IPS-20b (cell line): ENCODE measurements at regions not wholly inside any gene's neighbourhood (a gene's known extent, or its start where the extent isn't known, plus 50 kb on each side); places are given as distances from the start of the nearest gene placed in this dataset.
"Not testable (repeated sequence)": the region's sequence is repeated elsewhere in the genome, so short reads cannot be mapped to it uniquely, and the experiment has no call there.

ENCODE experiments used
- H3K27ac ChIP-seq: one replicate; pipeline ENCODE4 v1.5.1; 2013; ENCODE audit warnings: low read length
- H3K27me3 ChIP-seq: 2 replicates; pipeline ENCODE4 v1.6.1; 2013; ENCODE audit warnings: mild to moderate bottlenecking, low read length, inconsistent platforms; ENCODE audit not compliant: insufficient read depth
- H3K36me3 ChIP-seq: 2 replicates; pipeline ENCODE4 v1.6.1; 2013; ENCODE audit warnings: low read depth, mild to moderate bottlenecking, inconsistent platforms, low read length, moderate library complexity; ENCODE audit not compliant: insufficient read depth
- H3K4me1 ChIP-seq: 2 replicates; pipeline ENCODE4 v1.6.1; 2013; ENCODE audit warnings: mild to moderate bottlenecking, control low read depth, inconsistent platforms, low read length, moderate library complexity; ENCODE audit not compliant: insufficient read depth
- H3K4me3 ChIP-seq: 2 replicates; pipeline ENCODE4 v1.5.1; 2013; ENCODE audit warnings: mild to moderate bottlenecking, low read length, inconsistent platforms
- H3K9ac ChIP-seq: 2 replicates; pipeline ENCODE4 v1.6.1; 2013; ENCODE audit warnings: low read depth, mild to moderate bottlenecking, inconsistent platforms, low read length, moderate library complexity
- H3K9me3 ChIP-seq: 2 replicates; pipeline ENCODE4 v1.6.1; 2013; ENCODE audit warnings: mild to moderate bottlenecking, low read depth, low read length, inconsistent platforms; ENCODE audit not compliant: insufficient read depth

DNA sequence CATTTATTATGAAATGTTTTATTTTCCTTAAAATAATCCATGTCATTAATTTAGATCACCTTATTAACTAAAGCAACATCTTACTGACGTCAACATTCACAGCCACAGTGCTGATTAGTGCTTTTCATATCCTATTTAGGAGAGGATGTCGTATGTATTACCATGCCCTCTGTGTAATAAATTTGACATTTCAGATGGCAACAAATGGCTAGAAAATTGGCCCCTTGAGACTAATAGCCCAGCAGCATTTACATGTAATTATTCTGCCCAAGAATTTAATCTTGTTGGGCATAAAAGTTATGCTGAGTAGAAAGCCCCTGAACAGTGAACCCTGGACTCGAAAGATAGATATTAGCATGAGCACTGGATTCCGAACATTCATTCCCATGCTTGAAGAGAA, 391.2 kb downstream of the PRELID2 start:
- H3K4me3 ChIP-seq = no peak overlapping the region
- H3K9ac ChIP-seq = no peak overlapping the region
- no peaks in the 10 kb centered on the region for H3K27me3 ChIP-seq
- H3K27ac ChIP-seq = no peak overlapping the region
- H3K9me3 ChIP-seq = no peaks in the 10 kb centered on the region
- H3K36me3 ChIP-seq = no peaks in the 10 kb centered on the region
- H3K4me1 ChIP-seq = no peaks in the 10 kb centered on the region

DNA sequence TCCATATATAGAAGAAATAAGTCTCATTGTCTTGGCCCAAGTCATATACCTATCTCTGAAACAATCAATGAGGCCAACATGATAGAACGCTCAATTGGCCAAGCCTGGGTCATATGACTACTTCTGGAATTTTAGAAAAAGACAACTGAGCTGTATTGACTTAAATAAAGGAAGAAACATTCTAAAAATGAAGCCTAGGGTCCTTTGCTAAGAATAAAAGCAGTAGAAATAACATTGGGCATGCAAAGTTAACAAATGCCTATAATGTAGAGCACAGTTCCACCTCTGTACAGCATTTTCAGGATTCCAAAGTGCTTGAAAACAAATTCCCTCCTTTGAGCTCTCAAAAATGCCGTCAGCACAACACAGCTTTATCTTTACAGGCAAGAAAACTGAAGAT, 391.8 kb downstream of the PRELID2 start:
- no peaks in the 10 kb centered on the region for H3K9me3 ChIP-seq
- H3K4me1 ChIP-seq = peaks cover 4% of the 10 kb centered on the region; the same call in 1 of the 2 replicates
- no peak overlapping the region for H3K4me3 ChIP-seq
- H3K9ac ChIP-seq = no peak overlapping the region
- H3K36me3 ChIP-seq = no peaks in the 10 kb centered on the region
- H3K27me3 ChIP-seq = no peaks in the 10 kb centered on the region
- H3K27ac ChIP-seq = no peak overlapping the region

DNA sequence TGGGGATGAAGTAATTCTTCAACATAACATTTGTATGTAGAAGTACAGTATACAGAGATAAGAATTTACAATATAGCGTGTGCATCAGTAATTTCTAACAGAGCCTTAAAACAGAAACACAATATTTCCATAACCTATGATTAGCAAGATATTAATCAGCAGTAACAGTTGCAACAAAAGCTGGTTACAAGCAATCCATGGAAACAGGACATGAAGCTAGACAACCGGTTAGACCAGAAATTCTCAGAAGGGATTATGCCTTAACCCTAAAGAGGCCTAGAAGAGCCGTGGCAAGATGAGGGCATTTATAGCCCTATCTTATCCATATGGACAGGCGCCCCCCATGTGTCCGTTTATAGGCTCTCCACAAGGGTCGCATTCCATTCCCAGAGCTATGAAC, 392.5 kb downstream of the PRELID2 start:
- not testable (repeated sequence) for H3K36me3 ChIP-seq, H3K9me3 ChIP-seq, H3K4me3 ChIP-seq, H3K27me3 ChIP-seq, H3K27ac ChIP-seq, H3K4me1 ChIP-seq, H3K9ac ChIP-seq

DNA sequence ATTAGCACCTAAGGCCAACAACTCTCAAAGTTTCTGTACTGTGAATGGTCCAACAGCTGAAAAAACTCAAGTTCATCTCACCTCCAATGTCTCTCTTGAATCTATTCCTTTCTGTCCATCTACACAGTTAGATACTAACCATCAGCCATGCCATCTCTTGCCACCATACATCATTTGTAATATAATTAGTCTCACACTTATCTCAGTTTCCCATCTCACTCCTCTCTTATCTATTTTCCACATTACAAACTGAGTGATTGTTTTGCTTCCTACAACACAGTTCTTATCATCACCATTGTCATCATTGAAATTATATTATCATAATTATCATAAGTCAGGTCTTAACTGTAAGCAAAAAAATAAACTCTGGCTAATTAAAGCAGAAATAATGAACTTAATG, 393.9 kb downstream of the PRELID2 start:
- H3K4me3 ChIP-seq = no peak overlapping the region
- no peaks in the 10 kb centered on the region for H3K9me3 ChIP-seq
- no peak overlapping the region for H3K27ac ChIP-seq
- peaks cover 5% of the 10 kb centered on the region; the same call in 1 of the 2 replicates for H3K4me1 ChIP-seq
- H3K9ac ChIP-seq = no peak overlapping the region
- H3K36me3 ChIP-seq = no peaks in the 10 kb centered on the region
- no peaks in the 10 kb centered on the region for H3K27me3 ChIP-seq

DNA sequence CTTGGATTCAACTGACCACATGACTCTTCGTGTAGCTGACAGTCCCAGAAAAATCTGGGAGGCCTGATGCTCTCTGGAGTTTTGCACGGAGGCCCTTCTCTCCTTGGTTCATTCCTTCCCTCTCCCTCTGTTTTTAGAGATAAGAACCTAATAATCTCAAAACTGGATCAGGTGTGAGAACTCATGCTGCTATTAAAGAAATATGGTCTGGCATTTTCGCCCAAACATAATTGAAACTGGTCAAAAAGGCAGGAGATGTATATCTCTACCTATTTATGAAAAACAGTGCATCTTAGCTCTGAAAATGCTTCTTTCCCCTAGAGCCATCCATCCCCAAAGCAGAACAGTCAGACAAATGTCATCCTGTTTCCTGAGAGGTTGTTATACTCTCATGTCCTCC, 397.5 kb downstream of the PRELID2 start:
- Histone ChIP-seq H3K36me3 (no peaks in the 10 kb centered on the region), H3K4me1 (peaks cover 13% of the 10 kb centered on the region; the same call in 1 of the 2 replicates), H3K9ac (no peak overlapping the region), H3K9me3 (no peaks in the 10 kb centered on the region), H3K27ac (no peak overlapping the region), H3K4me3 (no peak overlapping the region), H3K27me3 (no peaks in the 10 kb centered on the region)

DNA sequence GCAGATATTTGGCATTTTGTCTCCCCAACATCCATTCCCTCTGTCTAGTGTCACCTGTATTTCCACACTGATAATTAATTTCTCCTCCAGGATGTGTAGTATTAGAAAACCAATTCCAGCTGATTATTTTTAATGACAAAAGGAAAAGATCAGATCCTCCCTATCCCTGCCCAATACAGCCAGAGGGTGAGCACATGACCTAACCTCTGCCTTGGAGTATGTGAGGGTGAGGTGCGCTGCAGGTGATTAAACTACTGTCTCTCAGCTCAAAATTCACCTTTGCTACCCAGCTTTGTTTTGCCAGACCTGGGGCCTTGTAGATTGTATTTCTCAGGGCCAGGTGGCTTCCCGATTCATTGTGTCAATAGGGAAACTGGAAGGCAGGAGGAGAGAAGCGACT, 402.1 kb downstream of the PRELID2 start:
- H3K36me3 ChIP-seq = no peaks in the 10 kb centered on the region
- H3K4me1 ChIP-seq = peaks cover 14% of the 10 kb centered on the region; the same call in 1 of the 2 replicates
- H3K4me3 ChIP-seq = no peak overlapping the region
- no peak overlapping the region for H3K27ac ChIP-seq
- no peaks in the 10 kb centered on the region for H3K9me3 ChIP-seq
- no peak overlapping the region for H3K9ac ChIP-seq
- no peaks in the 10 kb centered on the region for H3K27me3 ChIP-seq

DNA sequence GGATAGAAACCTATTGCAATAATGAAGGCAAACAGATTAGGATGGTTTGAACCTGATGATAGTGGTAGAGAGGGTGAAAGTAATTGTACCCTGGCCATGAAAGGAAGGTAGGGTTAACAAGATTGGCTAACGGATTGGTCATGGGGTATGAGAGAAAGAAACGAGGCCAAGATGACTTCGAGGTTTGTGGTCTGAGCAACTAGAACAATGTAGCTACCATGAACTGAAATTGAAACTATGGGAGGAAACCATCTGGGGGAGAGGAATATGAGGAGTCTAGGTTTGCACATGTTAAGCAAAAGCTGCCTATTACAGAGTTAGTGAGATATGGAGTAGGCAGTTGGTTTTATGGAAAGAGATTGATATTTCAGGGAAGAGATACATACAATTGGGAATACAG, 406.0 kb downstream of the PRELID2 start:
- Histone ChIP-seq H3K4me3 (no peak overlapping the region), H3K27ac (no peak overlapping the region), H3K4me1 (peaks cover 14% of the 10 kb centered on the region; the same call in 1 of the 2 replicates), H3K9ac (no peak overlapping the region), H3K36me3 (no peaks in the 10 kb centered on the region), H3K27me3 (no peaks in the 10 kb centered on the region), H3K9me3 (peaks cover 4% of the 10 kb centered on the region; the same call in 1 of the 2 replicates)

DNA sequence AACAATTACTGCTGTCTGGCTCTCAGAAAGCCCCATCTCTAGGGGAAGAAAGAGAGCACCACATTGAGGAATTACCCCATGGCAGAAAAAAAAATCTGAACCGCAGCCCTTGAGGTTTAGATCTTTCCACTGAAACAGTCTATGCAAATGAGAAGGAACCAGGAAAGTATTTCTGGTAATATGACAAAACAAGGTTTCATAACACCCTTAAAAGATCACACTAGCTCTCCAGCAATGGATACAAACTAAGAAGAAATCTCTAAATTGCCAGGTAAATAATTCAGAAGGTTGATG, 427.1 kb downstream of the PRELID2 start:
- no peak overlapping the region for H3K4me3 ChIP-seq
- no peaks in the 10 kb centered on the region for H3K27me3 ChIP-seq
- peaks cover 7% of the 10 kb centered on the region for H3K4me1 ChIP-seq
- peaks cover 26% of the 10 kb centered on the region for H3K9me3 ChIP-seq
- H3K9ac ChIP-seq = no peak overlapping the region
- no peaks in the 10 kb centered on the region for H3K36me3 ChIP-seq
- H3K27ac ChIP-seq = no peak overlapping the region

DNA sequence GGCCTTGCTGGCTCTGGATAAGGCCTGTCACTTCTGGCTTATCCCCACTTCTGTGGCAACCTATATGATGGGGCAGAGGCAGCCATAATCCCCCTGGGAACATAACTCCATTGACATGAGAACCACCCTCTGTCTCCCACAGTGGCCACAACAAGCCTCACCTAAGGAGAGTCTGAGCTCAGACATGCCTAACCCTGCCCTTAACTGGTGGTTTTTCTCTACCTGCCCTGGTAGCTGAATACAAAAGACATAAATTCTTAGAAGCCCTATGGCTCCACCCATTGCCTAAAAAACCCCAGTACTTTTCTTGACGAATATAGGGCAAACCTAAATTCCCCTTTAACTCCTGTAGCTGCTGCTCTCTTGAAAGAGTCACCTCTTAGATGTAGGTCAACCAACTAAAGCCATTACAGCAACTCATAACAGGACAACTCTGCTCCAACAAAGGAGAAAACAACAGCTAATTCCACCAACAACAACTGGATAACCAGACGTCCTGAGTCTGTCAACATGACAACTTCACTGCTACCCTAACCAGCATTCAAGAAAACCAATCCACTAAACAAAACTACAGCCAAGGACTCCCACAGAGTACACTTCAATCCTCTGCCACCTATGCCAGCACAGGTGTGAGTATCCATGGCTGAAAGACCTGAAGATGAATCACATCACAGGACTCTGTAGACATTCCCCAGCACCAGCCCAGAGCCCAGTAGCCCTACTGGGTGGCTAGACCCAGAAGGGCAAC, 427.7 kb downstream of the PRELID2 start:
- Histone ChIP-seq H3K9me3 (peaks cover 23% of the 10 kb centered on the region), H3K4me1 (peaks cover 7% of the 10 kb centered on the region), H3K9ac (no peak overlapping the region), H3K27me3 (no peaks in the 10 kb centered on the region), H3K36me3 (no peaks in the 10 kb centered on the region), H3K27ac (no peak overlapping the region), H3K4me3 (no peak overlapping the region)

DNA sequence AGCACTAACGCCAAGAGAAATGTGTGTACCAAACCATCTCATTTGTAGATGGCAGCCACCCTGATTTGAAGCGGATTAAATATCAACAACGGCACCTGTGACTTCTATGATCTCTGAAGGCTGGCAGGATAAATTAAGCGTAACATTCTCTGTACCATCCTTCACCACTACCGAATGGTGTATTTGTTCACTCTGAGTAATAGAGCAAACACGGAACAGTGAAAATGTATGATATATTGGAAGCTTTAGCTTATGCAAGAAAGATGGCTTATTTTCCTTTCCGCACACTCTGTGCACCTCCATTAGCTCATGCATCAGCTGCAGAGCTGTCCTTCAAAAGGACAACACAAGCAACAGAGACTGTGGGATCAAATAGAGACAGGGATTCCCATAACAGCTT, 431.1 kb downstream of the PRELID2 start:
- Histone ChIP-seq H3K27ac (no peak overlapping the region), H3K4me3 (no peak overlapping the region), H3K4me1 (peaks cover 7% of the 10 kb centered on the region), H3K27me3 (no peaks in the 10 kb centered on the region), H3K9ac (no peak overlapping the region), H3K36me3 (no peaks in the 10 kb centered on the region), H3K9me3 (no peaks in the 10 kb centered on the region; the same call in 1 of the 2 replicates)

DNA sequence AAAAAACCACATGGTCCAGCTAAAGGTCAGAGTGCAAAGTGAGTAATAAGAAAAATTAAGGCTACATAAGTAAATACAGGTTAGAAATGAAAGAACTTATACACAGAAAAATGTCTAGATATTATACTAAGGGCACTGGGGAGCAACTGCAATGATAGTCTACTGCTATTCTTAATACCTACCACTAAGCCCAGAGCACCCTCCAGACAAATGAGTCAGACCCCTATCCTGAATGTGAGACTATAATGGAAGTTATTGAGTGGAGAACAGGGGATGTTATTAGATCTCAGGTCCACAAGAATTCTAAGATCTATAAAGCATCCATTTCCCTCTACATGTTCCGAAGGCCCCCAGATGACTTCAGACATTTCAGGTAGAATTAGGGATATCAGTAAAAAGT, 438.3 kb downstream of the PRELID2 start:
- H3K9me3 ChIP-seq = no peaks in the 10 kb centered on the region
- H3K36me3 ChIP-seq = no peaks in the 10 kb centered on the region
- no peaks in the 10 kb centered on the region for H3K27me3 ChIP-seq
- H3K4me1 ChIP-seq = no peaks in the 10 kb centered on the region
- H3K9ac ChIP-seq = no peak overlapping the region
- no peak overlapping the region for H3K4me3 ChIP-seq
- H3K27ac ChIP-seq = no peak overlapping the region

DNA sequence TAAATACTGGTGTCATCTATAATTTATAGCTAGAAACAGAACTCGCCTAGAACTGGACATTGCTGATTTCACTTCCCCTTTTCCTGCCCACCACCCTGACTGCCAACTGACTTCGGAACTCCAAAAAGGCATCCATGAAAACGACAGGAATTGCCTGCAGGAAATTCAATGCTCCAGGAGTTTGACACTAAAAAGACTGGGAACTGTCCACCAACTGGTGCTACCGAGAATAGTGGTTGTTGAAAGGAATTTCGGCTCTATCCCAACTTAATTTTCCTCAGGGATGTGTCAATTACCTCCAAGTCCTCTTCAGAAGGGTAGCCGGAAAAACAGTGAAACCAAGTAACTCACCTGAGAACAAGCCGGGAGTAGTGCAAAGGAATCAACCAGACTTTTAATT, 440.0 kb downstream of the PRELID2 start:
- H3K4me3 ChIP-seq, H3K27me3 ChIP-seq, H3K9me3 ChIP-seq, H3K9ac ChIP-seq, H3K27ac ChIP-seq, H3K36me3 ChIP-seq, H3K4me1 ChIP-seq: not testable (repeated sequence)
